H1 (cell line): ENCODE measurements at regions not wholly inside any gene's neighbourhood (a gene's known extent, or its start where the extent isn't known, plus 50 kb on each side); places are given as distances from the start of the nearest gene placed in this dataset.

Source experiments
- GABPA ChIP-seq: IDR thresholded peaks from 2 replicates; pipeline ENCODE4 v1.6.1; 2011; ENCODE audit warnings: mild to moderate bottlenecking, low read length, moderate library complexity, borderline replicate concordance; ENCODE audit not compliant: insufficient read depth
- GTF2F1 ChIP-seq: IDR thresholded peaks from 2 replicates; pipeline ENCODE4 v1.6.1; 2012; ENCODE audit warnings: low read depth, low read length, improper control_type of control experiment, borderline replicate concordance
- YY1 ChIP-seq: IDR thresholded peaks from 2 replicates; pipeline ENCODE4 v1.6.1; 2011; ENCODE audit warnings: low read depth, mild to moderate bottlenecking, low read length
- TF ChIP-seq, protein P1 (sequence below): IDR thresholded peaks from 2 replicates; pipeline ENCODE4 v1.6.1; 2012; ENCODE audit warnings: low read length, inconsistent platforms
- TF ChIP-seq, protein P2 (sequence below), 3 experiments: IDR thresholded peaks; 1 replicate in 2 of 3; 2 replicates in 1 of 3; pipeline versions ENCODE4 v1.5.1 to v1.6.1; 2011; ENCODE audit warnings: low read length in 3 of 3, mild to moderate bottlenecking in 3 of 3, inconsistent platforms in 2 of 3, low read depth in 1 of 3, moderate library complexity in 1 of 3; ENCODE audit not compliant: insufficient read depth in 1 of 3; ENCODE audit errors: control extremely low read depth in 1 of 3

DNA sequence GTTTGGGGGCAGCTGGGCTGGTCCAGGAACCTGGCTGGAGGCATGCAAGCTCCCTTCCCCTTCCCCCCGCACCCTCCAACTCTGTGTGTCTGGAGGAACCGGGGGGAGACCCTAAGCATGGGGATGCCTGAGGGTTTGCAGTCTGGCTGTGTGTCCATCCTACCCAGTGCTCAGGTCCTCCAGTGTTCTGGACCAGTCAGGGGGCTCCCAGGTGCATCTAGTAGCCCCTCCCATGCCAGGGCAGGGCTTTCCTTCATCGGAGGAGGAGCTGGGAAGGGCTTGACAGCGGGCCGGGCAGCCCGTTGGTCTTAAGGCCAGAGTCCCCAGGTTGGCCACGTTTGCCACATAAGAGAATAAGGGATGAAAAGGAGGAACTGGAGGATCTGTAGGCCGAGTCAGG is 62.6 kb upstream of the IGFBPL1 start (continued):
- TF ChIP-seq, protein P1, sequence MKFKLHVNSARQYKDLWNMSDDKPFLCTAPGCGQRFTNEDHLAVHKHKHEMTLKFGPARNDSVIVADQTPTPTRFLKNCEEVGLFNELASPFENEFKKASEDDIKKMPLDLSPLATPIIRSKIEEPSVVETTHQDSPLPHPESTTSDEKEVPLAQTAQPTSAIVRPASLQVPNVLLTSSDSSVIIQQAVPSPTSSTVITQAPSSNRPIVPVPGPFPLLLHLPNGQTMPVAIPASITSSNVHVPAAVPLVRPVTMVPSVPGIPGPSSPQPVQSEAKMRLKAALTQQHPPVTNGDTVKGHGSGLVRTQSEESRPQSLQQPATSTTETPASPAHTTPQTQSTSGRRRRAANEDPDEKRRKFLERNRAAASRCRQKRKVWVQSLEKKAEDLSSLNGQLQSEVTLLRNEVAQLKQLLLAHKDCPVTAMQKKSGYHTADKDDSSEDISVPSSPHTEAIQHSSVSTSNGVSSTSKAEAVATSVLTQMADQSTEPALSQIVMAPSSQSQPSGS, result no peak
- no peak for TF ChIP-seq GABPA
- no peak for TF ChIP-seq YY1
- TF ChIP-seq GTF2F1, result no peak
- TF ChIP-seq, protein P2, sequence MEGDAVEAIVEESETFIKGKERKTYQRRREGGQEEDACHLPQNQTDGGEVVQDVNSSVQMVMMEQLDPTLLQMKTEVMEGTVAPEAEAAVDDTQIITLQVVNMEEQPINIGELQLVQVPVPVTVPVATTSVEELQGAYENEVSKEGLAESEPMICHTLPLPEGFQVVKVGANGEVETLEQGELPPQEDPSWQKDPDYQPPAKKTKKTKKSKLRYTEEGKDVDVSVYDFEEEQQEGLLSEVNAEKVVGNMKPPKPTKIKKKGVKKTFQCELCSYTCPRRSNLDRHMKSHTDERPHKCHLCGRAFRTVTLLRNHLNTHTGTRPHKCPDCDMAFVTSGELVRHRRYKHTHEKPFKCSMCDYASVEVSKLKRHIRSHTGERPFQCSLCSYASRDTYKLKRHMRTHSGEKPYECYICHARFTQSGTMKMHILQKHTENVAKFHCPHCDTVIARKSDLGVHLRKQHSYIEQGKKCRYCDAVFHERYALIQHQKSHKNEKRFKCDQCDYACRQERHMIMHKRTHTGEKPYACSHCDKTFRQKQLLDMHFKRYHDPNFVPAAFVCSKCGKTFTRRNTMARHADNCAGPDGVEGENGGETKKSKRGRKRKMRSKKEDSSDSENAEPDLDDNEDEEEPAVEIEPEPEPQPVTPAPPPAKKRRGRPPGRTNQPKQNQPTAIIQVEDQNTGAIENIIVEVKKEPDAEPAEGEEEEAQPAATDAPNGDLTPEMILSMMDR (IDR thresholded peaks at IDR 0.05; ENCODE audit: control extremely low read depth in 1 of 3, insufficient read depth in 1 of 3, low read depth in 1 of 3, low read length in 3 of 3), result no peak
